Hepatocyte (in vitro differentiated cells): ENCODE measurements at regions not wholly inside any gene's neighbourhood (a gene's known extent, or its start where the extent isn't known, plus 50 kb on each side); places are given as distances from the start of the nearest gene placed in this dataset.

Experiments
- DNase-seq: peaks from one replicate; pipeline ENCODE4 v3.0.0-alpha.2; 2016; ENCODE audit warnings: low spot score
- H2AFZ ChIP-seq: fragments of 200-600 bp; sonication (generic); 2 replicates; pipeline ENCODE4 v1.6.0; 2016; ENCODE audit warnings: antibody characterized with exemption, mild to moderate bottlenecking
- H3K27ac ChIP-seq: fragments of 200-600 bp; sonication (generic); 2 replicates; pipeline ENCODE4 v1.5.1; 2016; ENCODE audit warnings: mild to moderate bottlenecking
- H3K27me3 ChIP-seq: fragments of 200-600 bp; sonication (generic); 2 replicates; pipeline ENCODE4 v1.6.1; 2016
- H3K36me3 ChIP-seq: fragments of 200-600 bp; sonication (generic); replicated peaks from 2 replicates; pipeline ENCODE4 v1.5.1; 2016; ENCODE audit warnings: low read depth; ENCODE audit not compliant: insufficient read depth
- H3K4me1 ChIP-seq: fragments of 200-600 bp; sonication (generic); 2 replicates; pipeline ENCODE4 v1.5.1; 2016; ENCODE audit warnings: mild to moderate bottlenecking, moderate library complexity; ENCODE audit not compliant: insufficient read depth
- H3K4me2 ChIP-seq: fragments of 200-600 bp; sonication (generic); 2 replicates; pipeline ENCODE4 v1.6.0; 2016
- H3K4me3 ChIP-seq: fragments of 200-600 bp; sonication (generic); 2 replicates; pipeline ENCODE4 v1.5.1; 2016; ENCODE audit warnings: mild to moderate bottlenecking
- H3K79me2 ChIP-seq: fragments of 200-600 bp; sonication (generic); 2 replicates; pipeline ENCODE4 v1.6.0; 2017; ENCODE audit warnings: mild to moderate bottlenecking
- H3K9me2 ChIP-seq: fragments of 200-600 bp; sonication (generic); replicated peaks from 2 replicates; pipeline ENCODE4 v1.6.0; 2017; ENCODE audit warnings: mild to moderate bottlenecking; ENCODE audit not compliant: insufficient read depth
- H3K9me3 ChIP-seq: fragments of 200-600 bp; sonication (generic); 2 replicates; pipeline ENCODE4 v1.5.1; 2016; ENCODE audit warnings: low read depth, mild to moderate bottlenecking
- H4K20me1 ChIP-seq: fragments of 200-600 bp; sonication (generic); 2 replicates; pipeline ENCODE4 v1.6.0; 2016; ENCODE audit warnings: mild to moderate bottlenecking; ENCODE audit not compliant: insufficient read depth, poor library complexity, severe bottlenecking
- CTCF ChIP-seq: fragments of 200-600 bp; sonication (generic); IDR thresholded peaks from 2 replicates; pipeline ENCODE4 v1.5.1; 2016; ENCODE audit warnings: antibody characterized with exemption, mild to moderate bottlenecking; ENCODE audit not compliant: poor library complexity
- EZH2 ChIP-seq: fragments of 200-600 bp; sonication (generic); IDR thresholded peaks from 2 replicates; pipeline ENCODE4 v1.6.1; 2016; ENCODE audit warnings: antibody characterized with exemption, mild to moderate bottlenecking, borderline replicate concordance
- EZH2phosphoT487 ChIP-seq: fragments of 200-600 bp; sonication (generic); IDR thresholded peaks from one replicate; pipeline ENCODE4 v1.6.1; 2018; ENCODE audit warnings: antibody characterized with exemption, mild to moderate bottlenecking, low read depth, moderate library complexity; ENCODE audit not compliant: unreplicated experiment, severe bottlenecking
- WGBS: methylation state at CpG from one replicate; pipeline ENCODE4 v1.1.6; 2016; ENCODE audit warnings: low lambda C conversion rate; ENCODE audit errors: missing lambda C conversion rate; 5-methylcytosine and 5-hydroxymethylcytosine counted together

GRCh38 chr4:174429701-174430410 lies 92.4 kb downstream of the HPGD start:
- no peaks in the 10 kb centered on the region for H3K9me3 ChIP-seq
- H3K9me2 ChIP-seq, result no peaks in the 10 kb centered on the region
- H3K4me2 ChIP-seq, result no peak overlapping the region
- H3K79me2 ChIP-seq, result no peaks in the 10 kb centered on the region
- TF ChIP-seq EZH2phosphoT487, result no peak
- TF ChIP-seq EZH2, result no peak
- no peak for TF ChIP-seq CTCF
- no peak for DNase-seq
- no peaks in the 10 kb centered on the region for H3K4me1 ChIP-seq
- H3K36me3 ChIP-seq, result no peaks in the 10 kb centered on the region
- no peak overlapping the region for H2AFZ ChIP-seq
- WGBS, result 88% methylated on average over 1 of the region's 1 CpG
- H3K27ac ChIP-seq, result no peak overlapping the region
- no peak overlapping the region for H3K4me3 ChIP-seq
- no peaks in the 10 kb centered on the region for H4K20me1 ChIP-seq
- no peaks in the 10 kb centered on the region for H3K27me3 ChIP-seq

GRCh38 chr4:174427571-174428140 lies 94.6 kb downstream of the HPGD start:
- Histone ChIP-seq H3K4me2 (no peak overlapping the region), H3K9me2 (no peaks in the 10 kb centered on the region), H3K27me3 (no peaks in the 10 kb centered on the region), H3K4me3 (no peak overlapping the region), H2AFZ (no peak overlapping the region), H3K4me1 (no peaks in the 10 kb centered on the region), H3K9me3 (no peaks in the 10 kb centered on the region), H3K36me3 (no peaks in the 10 kb centered on the region), H3K27ac (no peak overlapping the region), H3K79me2 (no peaks in the 10 kb centered on the region), H4K20me1 (no peaks in the 10 kb centered on the region)
- 87% methylated on average over 4 of the region's 4 CpGs for WGBS
- no peak for DNase-seq
- no peak for TF ChIP-seq EZH2phosphoT487
- TF ChIP-seq EZH2, result no peak
- TF ChIP-seq CTCF, result no peak

- H4K20me1 ChIP-seq, result no peaks in the 10 kb centered on the region
- H3K27ac ChIP-seq, result no peak overlapping the region
- H2AFZ ChIP-seq, result no peak overlapping the region
- H3K9me3 ChIP-seq, result no peaks in the 10 kb centered on the region
- TF ChIP-seq EZH2 (no peak), EZH2phosphoT487 (no peak), CTCF (no peak)
- 92% methylated on average over 1 of the region's 1 CpG for WGBS
- no peaks in the 10 kb centered on the region for H3K36me3 ChIP-seq
- H3K4me1 ChIP-seq, result no peaks in the 10 kb centered on the region
- no peaks in the 10 kb centered on the region for H3K9me2 ChIP-seq
- H3K4me2 ChIP-seq, result no peak overlapping the region
- no peaks in the 10 kb centered on the region for H3K79me2 ChIP-seq
- DNase-seq, result no peak
- no peak overlapping the region for H3K4me3 ChIP-seq
- no peaks in the 10 kb centered on the region for H3K27me3 ChIP-seq
Observed at GRCh38 chr4:174425669-174426068, 96.6 kb downstream of the HPGD start.
